ENCODE measurements at regions not wholly inside any gene's neighbourhood (a gene's known extent, or its start where the extent isn't known, plus 50 kb on each side); places are given as distances from the start of the nearest gene placed in this dataset.

DNA sequence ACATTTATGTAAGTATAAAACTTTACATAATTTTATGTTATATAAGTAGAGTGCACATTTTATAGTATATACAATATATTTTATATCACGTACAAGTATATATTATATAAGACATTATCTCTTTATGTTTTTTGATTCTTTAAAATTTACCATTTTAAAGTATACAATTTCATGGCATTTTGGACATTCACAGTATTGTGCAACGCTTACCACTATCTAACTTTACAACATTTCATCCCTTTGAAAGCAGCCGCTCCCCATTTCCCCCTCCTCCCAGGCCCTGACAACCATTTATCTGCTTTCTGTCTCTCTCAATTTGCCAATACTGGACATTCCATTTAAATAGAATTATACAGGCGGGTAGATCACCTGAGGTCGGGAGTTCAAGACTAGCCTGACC, 512.5 kb downstream of the TSN start:
- FAIRE-seq (no peak), ATAC-seq (no peak), DNase-seq (ENCODE audit: extremely low read depth in 1 of 4, low spot score in 3 of 4) (no peak)
- 0% methylated on average over 5 of the region's 5 CpGs for WGBS (ENCODE audit: insufficient coverage, low coverage, missing lambda C conversion rate)
- no peak overlapping the region for H3K9ac ChIP-seq (ENCODE audit: insufficient read depth in 1 of 2, low read depth in 2 of 2, low read length in 2 of 2)
- H3K27me3 ChIP-seq (ENCODE audit: control insufficient read depth in 2 of 2, insufficient read depth in 2 of 2, low read length in 2 of 2) = no peaks in the 10 kb centered on the region
- H3K79me2 ChIP-seq (ENCODE audit: control insufficient read depth, insufficient read depth, low read length) = no peaks in the 10 kb centered on the region
- no peak overlapping the region for H3K4me3 ChIP-seq
- CTCF ChIA-PET (ENCODE audit: low intra/inter-chr PET ratio) = no interaction called here
- no TSS peak for BruUV-seq (replicated peaks)
- in situ Hi-C loops (cut with MboI) = no loop called here
- no peaks in the 10 kb centered on the region for H4K20me1 ChIP-seq (replicated peaks; ENCODE audit: control insufficient read depth, insufficient read depth, low read length)
- no peaks in the 10 kb centered on the region for H3K36me3 ChIP-seq (ENCODE audit: control insufficient read depth, insufficient read depth, low read length)
- no peak overlapping the region for H3K27ac ChIP-seq (ENCODE audit: extremely low read depth, low read depth, low read length)
- no peak overlapping the region for H2AFZ ChIP-seq (ENCODE audit: low read depth, low read length)
- intact Hi-C loops (cut with micrococcal nuclease) = no loop called here
- TF ChIP-seq ETV5 (CRISPR knock-in tag; IDR thresholded peaks at IDR 0.05; ENCODE audit: low read depth) (no peak), CEBPG (CRISPR knock-in tag; IDR thresholded peaks at IDR 0.05) (no peak), CEBPG (tag; conservative IDR thresholded peaks at IDR 0.05 in 1 of 2, IDR thresholded peaks at IDR 0.05 in 1 of 2) (peak in 1 of 2 experiments; percentile 55; a peak in 1 of 4 replicates), CEBPB (tag; IDR thresholded peaks at IDR 0.05) (peak; percentile 60)
- POLR2A ChIA-PET = no interaction called here
- H3K4me1 ChIP-seq (replicated peaks in 1 of 2; ENCODE audit: control insufficient read depth in 2 of 2, insufficient read depth in 2 of 2, low read length in 2 of 2) = no peaks in the 10 kb centered on the region
- no peak overlapping the region for H3K4me2 ChIP-seq (ENCODE audit: insufficient read depth, low read length)
- no peaks in the 10 kb centered on the region for H3K9me1 ChIP-seq (ENCODE audit: control insufficient read depth, insufficient read depth, low read length)
- H3K9me3 ChIP-seq (replicated peaks; ENCODE audit: control insufficient read depth, insufficient read depth, low read depth, low read length) = no peaks in the 10 kb centered on the region

DNA sequence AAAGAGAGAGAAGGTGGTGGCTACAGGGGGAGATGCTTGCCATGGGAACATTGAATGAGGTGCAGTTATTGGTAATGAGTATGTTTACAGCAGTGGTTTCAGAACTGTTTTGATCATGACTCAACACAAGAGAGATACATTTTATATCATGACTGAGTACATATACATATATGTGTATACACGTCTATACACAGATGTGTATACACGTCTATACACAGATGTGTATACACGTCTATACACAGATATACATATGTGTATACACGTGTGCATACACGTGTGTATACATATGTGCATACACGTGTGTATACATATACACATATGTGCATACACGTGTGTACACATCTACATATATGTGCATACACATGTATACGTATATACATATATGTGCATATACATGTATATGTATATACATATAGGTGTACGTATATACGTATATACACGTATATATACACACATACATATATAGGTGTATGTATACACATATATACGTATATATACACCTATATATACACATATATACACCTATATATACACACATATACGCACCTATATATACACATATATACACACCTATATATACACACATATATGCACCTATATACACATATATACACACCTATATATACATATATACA, 518.5 kb downstream of the TSN start:
- Histone ChIP-seq H3K36me3 (ENCODE audit: control insufficient read depth, insufficient read depth, low read length) (no peaks in the 10 kb centered on the region), H3K4me1 (replicated peaks in 1 of 2; ENCODE audit: control insufficient read depth in 2 of 2, insufficient read depth in 2 of 2, low read length in 2 of 2) (no peaks in the 10 kb centered on the region), H3K9me3 (replicated peaks; ENCODE audit: control insufficient read depth, insufficient read depth, low read depth, low read length) (peaks cover 3% of the 10 kb centered on the region; the same call in 1 of the 2 replicates), H2AFZ (ENCODE audit: low read depth, low read length) (no peak overlapping the region), H4K20me1 (replicated peaks; ENCODE audit: control insufficient read depth, insufficient read depth, low read length) (no peaks in the 10 kb centered on the region), H3K9me1 (ENCODE audit: control insufficient read depth, insufficient read depth, low read length) (no peaks in the 10 kb centered on the region), H3K27ac (ENCODE audit: extremely low read depth, low read depth, low read length) (no peak overlapping the region), H3K4me3 (no peak overlapping the region), H3K79me2 (ENCODE audit: control insufficient read depth, insufficient read depth, low read length) (no peaks in the 10 kb centered on the region), H3K4me2 (ENCODE audit: insufficient read depth, low read length) (no peak overlapping the region), H3K9ac (ENCODE audit: insufficient read depth in 1 of 2, low read depth in 2 of 2, low read length in 2 of 2) (no peak overlapping the region), H3K27me3 (ENCODE audit: control insufficient read depth in 2 of 2, insufficient read depth in 2 of 2, low read length in 2 of 2) (no peaks in the 10 kb centered on the region)
- ATAC-seq (0 out of 3 replicates have a peak, but pooled peaks have one; percentile 47), FAIRE-seq (peak; percentile 97), DNase-seq (ENCODE audit: extremely low read depth in 1 of 4, low spot score in 3 of 4) (peak in 1 of 4 experiments; percentile 7)
- intact Hi-C loops (cut with micrococcal nuclease) (no loop called here), in situ Hi-C loops (cut with MboI) (no loop called here)
- CTCF ChIA-PET (ENCODE audit: low intra/inter-chr PET ratio) = no interaction called here
- POLR2A ChIA-PET = no interaction called here
- 37% methylated on average over 13 of the region's 13 CpGs for WGBS (ENCODE audit: insufficient coverage, low coverage, missing lambda C conversion rate)
- no TSS peak for BruUV-seq (replicated peaks)
- TF ChIP-seq SLC30A9 (CRISPR knock-in tag; IDR thresholded peaks at IDR 0.05) (0 out of 2 replicates have a peak, but pooled peaks have one; percentile 51), PHF8 (IDR thresholded peaks at IDR 0.05; ENCODE audit: borderline replicate concordance, low read length) (no peak), ETV1 (tag; conservative IDR thresholded peaks at IDR 0.05; ENCODE audit: low read depth) (no peak), NFIX (CRISPR knock-in tag; IDR thresholded peaks at IDR 0.05; ENCODE audit: low read depth) (peak; percentile 40)
- TF ChIP-seq, protein P1, sequence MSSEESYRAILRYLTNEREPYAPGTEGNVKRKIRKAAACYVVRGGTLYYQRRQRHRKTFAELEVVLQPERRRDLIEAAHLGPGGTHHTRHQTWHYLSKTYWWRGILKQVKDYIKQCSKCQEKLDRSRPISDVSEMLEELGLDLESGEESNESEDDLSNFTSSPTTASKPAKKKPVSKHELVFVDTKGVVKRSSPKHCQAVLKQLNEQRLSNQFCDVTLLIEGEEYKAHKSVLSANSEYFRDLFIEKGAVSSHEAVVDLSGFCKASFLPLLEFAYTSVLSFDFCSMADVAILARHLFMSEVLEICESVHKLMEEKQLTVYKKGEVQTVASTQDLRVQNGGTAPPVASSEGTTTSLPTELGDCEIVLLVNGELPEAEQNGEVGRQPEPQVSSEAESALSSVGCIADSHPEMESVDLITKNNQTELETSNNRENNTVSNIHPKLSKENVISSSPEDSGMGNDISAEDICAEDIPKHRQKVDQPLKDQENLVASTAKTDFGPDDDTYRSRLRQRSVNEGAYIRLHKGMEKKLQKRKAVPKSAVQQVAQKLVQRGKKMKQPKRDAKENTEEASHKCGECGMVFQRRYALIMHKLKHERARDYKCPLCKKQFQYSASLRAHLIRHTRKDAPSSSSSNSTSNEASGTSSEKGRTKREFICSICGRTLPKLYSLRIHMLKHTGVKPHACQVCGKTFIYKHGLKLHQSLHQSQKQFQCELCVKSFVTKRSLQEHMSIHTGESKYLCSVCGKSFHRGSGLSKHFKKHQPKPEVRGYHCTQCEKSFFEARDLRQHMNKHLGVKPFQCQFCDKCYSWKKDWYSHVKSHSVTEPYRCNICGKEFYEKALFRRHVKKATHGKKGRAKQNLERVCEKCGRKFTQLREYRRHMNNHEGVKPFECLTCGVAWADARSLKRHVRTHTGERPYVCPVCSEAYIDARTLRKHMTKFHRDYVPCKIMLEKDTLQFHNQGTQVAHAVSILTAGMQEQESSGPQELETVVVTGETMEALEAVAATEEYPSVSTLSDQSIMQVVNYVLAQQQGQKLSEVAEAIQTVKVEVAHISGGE (CRISPR knock-in tag; IDR thresholded peaks at IDR 0.05) = peak in 1 of 3 experiments; percentile 45; a peak in 1 of 6 replicates
- TF ChIP-seq, protein P2, sequence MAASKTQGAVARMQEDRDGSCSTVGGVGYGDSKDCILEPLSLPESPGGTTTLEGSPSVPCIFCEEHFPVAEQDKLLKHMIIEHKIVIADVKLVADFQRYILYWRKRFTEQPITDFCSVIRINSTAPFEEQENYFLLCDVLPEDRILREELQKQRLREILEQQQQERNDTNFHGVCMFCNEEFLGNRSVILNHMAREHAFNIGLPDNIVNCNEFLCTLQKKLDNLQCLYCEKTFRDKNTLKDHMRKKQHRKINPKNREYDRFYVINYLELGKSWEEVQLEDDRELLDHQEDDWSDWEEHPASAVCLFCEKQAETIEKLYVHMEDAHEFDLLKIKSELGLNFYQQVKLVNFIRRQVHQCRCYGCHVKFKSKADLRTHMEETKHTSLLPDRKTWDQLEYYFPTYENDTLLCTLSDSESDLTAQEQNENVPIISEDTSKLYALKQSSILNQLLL (CRISPR knock-in tag; IDR thresholded peaks at IDR 0.05; ENCODE audit: borderline replicate concordance) = peak; percentile 79; the same call in 1 of the 2 replicates
